M059J (cell line): ENCODE measurements at regions not wholly inside any gene's neighbourhood (a gene's known extent, or its start where the extent isn't known, plus 50 kb on each side); places are given as distances from the start of the nearest gene placed in this dataset.

Experiments used
- DNase-seq: peaks from one replicate; pipeline ENCODE4 v3.0.0-alpha.2; 2012; ENCODE audit warnings: low read depth

GRCh38 chr20:19928328-19929011, 88.7 kb upstream of the NAA20 start:
- DNase-seq = no peak

- DNase-seq = no peak
Measured at GRCh38 chr20:19929012-19929360, 88.2 kb upstream of the NAA20 start.

DNA sequence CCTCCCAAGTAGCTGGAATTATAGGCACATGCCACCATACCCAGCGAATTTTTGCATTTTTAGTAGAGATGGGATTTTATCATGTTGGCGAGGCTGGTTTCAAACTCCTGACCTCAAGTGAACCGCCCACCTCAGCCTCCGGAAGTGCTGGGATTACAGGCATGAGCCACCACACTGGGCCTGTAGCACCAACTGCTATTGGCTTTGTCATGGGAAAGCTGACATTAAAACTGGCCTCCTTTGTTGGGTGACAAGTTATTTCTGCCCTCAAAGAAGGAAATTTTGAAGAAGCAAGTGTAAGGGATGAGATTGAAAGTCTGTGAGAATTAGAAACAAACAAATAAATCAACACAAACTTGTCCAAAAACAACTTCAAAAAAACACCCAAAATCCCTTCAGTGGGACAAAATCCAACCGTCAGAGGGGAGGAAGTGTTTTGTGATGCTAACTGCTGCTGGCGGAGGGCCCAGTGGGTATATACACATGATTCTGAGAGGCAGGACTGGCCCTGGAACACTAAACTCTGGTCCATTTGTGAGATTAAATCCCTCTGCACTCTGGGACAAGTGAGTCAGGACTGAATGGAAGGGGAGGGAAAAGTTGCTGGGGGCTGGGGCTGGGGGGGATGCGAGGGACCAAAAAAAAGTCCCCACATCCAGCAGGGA, 87.5 kb upstream of the NAA20 start:
- no peak for DNase-seq

DNA sequence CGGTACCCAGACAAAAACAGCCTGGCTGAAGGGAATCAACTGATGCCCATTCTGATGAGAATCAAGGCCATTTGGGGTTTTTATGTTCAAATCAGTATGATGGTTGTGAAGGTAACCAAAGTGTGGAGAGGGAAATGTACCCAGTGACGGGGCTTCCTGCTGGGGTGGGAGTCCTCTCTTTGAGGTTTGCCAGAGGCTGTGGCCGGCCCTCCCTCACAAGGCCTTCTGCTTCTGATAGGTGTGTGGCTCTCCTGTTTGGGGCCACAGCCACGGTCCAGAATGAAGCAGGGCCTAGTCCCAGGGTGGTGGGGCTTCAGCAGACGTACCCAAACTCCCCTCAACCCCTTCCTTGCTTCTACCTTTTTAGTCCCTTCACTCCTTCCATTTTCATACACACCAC, 86.7 kb upstream of the NAA20 start:
- no peak for DNase-seq

DNA sequence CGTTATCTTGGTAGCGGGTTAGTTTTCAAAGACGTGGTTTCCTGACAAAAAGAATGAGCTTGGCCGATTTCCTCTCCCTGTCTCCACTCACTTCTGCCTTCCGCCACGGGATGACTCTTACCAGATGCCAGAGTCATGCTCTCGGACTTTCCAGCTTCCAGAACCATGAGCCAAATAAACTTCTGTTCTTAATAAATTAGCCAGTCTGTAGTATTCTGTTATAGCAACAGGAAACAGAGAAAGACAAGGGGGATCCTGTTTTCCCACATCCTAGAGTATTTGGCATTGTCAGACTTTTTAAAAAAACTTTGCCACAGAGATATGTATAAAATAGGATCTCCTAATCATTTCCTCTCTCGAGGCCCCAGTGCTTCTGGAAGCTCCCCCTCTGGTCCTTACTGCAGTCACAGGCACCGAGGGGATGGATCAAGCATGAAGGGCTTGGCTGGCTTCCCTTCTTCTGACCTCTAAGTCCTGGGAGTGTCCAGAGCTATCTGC, 84.9 kb upstream of the NAA20 start:
- DNase-seq = peak; percentile 37

GRCh38 chr20:19934792-19935491, 82.2 kb upstream of the NAA20 start:
- no peak for DNase-seq

GRCh38 chr20:19935842-19936241, 81.3 kb upstream of the NAA20 start:
- DNase-seq = no peak

DNA sequence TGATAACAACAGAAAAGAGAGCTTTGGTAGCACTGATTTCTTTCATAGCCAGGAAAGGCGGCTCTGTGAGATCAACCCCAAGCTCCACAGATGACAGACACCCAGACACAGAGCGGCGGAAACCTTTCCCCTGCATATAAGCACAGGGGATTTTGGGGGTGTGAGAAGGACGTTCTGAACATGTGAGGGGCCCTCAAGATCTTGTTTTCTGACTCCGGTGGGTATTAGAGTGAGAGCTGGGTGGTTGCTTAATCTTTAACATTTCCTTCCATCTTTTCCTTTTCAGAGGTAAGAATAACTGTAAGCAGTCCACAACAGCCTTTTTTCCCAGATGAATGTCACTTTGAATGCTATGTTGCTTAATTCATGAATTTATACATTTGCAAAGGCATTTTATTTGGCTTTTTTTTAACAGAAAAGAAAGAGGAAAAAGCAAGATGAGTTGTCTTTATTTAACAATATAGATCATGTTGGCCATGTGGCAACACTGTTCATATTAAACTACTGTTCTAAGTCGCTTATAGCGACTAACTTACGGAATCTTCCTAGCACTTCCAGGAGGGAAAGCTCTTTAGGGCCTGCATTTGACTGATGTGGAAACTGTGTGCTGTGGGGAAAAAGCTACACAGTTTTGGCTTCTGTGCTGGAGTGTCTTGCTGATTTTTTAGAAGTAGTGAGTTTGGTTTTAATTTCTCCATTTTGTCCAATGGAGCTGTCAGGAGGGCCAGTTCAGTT, 80.5 kb upstream of the NAA20 start:
- no peak for DNase-seq

GRCh38 chr20:19937218-19937617, 79.9 kb upstream of the NAA20 start:
- DNase-seq = no peak

DNA sequence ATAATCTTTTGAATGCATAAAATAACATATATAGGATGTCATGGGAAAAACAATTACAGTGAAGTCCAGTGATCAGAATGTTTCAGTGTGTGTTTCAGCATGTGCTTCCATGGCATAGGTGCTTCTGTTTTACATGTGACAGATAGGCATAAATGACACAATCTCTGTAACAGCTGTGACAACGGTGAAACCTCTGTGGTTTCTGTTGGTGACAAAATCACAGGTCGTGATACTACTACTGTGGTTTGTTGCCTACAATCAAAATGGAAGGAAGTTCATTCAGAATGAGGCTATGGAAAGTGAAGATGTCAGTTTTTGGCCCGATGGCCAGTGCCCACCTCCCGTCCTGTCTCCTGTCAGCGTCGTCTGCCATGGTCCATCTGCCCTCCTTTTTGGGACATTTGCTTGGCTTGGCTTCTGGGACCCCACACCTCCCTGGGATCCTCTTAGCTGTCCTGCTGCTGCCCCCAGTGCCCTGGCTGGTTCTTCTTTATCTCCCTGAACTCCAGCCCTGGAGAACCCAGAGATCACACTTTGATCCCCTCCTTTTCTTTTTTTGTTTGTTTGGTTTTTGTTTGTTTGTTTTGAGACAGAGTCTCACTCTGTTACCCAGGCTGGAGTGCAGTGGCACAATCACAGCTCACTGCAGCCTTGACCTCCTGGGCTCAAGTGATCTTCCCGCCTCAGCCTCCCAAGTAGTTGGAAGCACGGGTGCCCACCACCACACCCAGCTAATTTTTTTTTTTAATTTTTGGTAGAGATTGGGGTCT, 79.3 kb upstream of the NAA20 start:
- no peak for DNase-seq

DNA sequence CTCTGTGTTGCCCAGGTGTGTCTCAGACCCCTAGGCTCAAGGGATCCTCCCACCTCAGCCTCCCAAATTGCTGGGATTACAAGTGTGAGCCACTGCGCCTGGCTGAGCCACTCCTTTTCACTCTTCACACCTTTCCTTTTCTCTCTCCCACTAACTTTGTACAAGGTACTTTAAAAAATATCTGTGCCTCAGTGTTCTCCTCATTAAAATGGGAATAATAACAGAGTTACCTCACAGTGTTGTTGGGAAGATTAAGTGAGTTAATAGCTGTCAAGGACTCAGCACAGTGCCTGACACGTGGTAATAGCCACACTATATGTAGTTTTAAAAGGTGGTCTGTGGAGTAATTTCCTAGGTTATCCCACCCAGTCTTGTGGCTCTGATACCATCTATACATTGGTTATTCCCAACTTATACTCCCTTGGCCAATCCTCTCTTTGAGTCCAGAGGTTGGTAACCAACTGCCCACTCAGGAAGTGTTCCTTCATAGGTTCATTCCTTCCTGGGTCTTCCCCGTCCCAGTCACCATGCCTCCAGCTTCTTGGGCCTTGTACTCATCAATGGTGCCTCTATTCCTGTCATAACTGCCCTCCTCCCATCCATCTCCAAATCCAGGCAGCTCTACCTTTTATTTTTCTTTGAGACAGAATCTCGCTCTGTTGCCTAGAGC, 78.6 kb upstream of the NAA20 start:
- no peak for DNase-seq

DNA sequence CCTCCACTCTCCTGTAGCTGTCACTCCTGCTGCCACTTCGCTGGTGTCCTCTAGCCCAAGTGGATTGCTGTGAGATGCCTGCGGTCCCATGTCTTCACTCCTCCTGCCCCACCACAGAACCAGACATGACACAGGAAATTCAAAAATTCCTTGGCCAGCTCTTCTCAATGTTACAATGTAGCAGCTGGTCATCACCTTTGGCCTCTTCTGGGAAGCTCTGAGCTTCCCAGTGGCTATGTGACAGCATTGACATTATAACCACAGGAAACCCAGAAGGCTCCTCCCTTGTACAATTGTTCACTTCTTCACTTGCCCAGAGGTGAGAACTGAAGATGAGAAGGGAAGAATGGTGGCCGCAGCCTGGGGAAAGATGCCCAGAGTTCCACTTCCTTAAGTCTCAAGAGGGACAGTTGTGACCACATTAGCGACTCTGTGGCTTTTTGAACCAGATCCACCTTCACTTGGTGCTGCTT, 76.1 kb upstream of the NAA20 start:
- DNase-seq = peak; percentile 54

DNA sequence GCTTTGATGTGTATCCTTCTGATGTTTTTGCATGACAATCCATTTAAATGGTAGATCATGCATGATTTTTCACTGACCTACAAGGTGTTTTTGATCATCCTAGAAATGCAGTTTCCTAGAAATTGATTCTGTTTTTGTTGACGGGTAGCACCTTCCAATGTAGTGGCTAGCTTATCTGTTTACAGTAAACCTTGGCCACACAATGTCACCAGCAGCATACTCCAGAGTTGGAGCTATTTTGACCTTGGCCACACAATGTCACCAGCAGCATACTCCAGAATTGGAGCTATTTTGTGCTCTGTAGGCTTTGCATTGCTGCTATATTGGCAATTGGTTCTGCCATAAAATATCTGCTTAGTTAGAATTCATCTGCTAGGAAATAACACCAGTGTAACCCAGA, 74.6 kb upstream of the NAA20 start:
- DNase-seq = no peak

- DNase-seq = no peak
Measured at GRCh38 chr20:19943061-19943521, 74.1 kb upstream of the NAA20 start.

DNA sequence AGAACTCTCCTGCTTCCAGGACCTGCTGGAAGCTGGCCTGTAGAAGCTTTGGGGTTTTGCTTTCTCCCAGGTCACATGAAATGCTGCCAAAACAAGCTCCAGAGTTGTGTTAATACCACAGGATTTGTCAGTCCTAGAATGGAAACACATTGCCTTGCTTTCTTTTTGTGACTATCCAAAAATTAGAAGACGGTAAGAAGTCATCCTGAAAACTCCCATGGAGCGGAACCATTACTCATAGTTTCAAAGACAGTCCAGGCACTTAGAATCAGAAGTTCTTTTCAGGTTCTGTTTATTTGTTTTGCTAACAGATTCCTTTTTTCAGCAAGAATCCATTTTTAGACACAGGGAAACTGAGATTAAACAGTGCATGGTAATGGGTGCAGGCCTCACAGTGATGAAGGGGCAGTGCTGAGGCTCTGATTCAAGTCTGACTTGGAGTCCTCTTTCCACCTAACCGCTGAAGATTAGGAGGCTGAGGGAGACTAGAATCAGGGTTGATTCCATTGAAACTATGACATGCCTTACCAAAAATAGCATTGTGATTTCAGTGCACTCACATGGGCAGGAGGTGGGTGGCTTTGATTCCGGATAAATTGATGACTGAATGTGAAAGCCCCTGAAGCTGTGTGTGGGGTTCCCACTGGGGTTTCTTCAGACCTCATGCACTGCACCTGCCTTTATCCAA, 72.2 kb upstream of the NAA20 start:
- peak; percentile 15 for DNase-seq

DNA sequence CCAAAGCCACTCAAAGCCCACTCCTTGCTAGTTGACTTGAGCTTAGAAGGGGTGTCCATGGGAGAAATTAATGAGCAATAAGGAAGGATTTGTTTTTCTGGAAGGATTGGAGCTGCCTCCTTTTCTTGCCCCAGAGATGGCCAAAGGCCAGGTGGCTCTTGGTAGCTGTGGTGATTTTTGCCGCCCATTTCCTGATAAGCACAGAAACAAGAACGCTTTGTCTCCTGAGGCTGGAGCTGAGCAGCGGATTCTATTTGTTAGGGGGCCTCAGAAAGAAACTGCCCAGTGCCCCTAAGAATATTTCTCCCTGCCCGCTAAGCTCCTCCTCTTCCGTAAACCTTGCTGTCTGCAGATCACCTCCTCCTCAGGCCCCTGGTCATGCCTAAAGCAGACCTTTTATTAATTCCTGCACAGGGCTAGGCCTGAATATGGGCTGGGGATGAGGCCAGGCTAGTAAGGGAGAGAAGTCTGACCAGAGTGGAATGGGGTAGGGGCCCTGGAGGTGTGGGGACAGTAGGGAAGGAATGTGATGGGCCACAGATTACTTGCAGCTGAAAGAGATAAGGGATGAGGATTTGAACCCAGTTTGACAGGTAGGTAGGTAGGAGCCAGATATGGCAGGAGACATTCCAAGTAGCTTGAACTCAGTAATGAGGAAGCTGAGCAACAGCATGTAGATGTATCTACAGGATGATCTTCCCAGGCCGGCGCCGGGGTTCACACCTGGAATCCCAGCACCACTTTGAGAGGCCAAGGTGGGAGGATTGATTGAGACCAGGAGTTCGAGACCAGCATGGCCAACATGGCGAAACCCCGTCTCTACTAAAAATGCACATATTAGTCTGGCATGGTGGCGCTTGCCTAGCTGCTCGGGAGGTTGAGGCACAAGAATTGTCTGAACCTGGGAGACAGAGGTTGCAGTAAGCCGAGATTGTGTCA, 71.2 kb upstream of the NAA20 start:
- no peak for DNase-seq

DNA sequence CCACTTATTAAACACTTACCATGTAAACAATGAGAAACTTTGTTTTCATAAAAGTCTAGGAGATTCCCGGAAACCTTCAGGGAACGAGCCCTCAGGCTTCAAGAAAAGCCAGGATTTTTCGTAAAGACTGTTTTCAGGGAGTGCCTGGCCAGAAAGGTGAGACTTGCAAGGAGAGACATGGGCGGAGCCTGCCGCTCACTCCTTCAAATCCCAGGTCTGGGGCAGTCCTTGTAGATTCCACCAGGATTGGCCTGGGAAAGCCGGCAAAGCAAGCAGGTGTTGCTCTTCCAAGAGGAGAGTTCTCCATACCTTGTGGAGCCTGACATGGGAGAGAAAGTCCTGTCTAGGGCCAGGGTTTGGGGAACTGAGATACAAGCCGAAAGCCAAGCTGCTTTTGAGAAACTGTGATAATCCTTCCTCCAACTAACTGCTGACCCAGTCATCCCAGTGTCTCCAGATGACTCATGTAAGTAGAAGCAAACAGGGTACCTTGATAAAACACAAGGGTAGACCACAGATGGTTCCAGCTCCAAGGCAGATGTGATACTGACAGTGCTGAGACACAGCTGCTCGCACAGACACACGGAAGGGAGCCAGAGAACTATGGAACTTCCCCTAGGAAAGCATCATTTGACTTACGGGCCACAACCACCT, 69.4 kb upstream of the NAA20 start:
- DNase-seq = peak; percentile 65

GRCh38 chr20:19949195-19949867, 67.8 kb upstream of the NAA20 start:
- no peak for DNase-seq
